H1 (cell line): ENCODE measurements at regions not wholly inside any gene's neighbourhood (a gene's known extent, or its start where the extent isn't known, plus 50 kb on each side); places are given as distances from the start of the nearest gene placed in this dataset.

Source experiments
- CTCF ChIA-PET: fragments of 300-600 bp; sonication (Branson Sonifier 250); formaldehyde crosslinking; loops from one replicate; lab custom pipeline; 2021; ENCODE audit not compliant: partially characterized antibody; lab: Charles Lee
- POLR2A ChIA-PET: fragments of 300-600 bp; sonication (Branson Sonifier 250); formaldehyde crosslinking; loops from one replicate; lab custom pipeline; 2021; ENCODE audit warnings: inconsistent platforms; ENCODE audit not compliant: partially characterized antibody; lab: Charles Lee
- DNase-seq, 2 experiments: peaks; one replicate each; pipeline versions ENCODE4 v3.0.0 to v3.0.0-alpha.2; 2010 to 2022; ENCODE audit warnings: low spot score in 2 of 2, low read depth in 1 of 2, mixed read lengths in 1 of 2
- FAIRE-seq: peaks from 2 replicates; lab custom pipeline; 2011; peaks lifted over from hg19 to GRCh38; lab: Jason Lieb, UNC
- H2AFZ ChIP-seq: 2 replicates; pipeline ENCODE4 v1.8.1; 2012; ENCODE audit warnings: low read length, inconsistent platforms
- H2AK5ac ChIP-seq: 2 replicates; pipeline ENCODE4 v1.6.1; 2013; ENCODE audit warnings: low read depth, low read length
- H2BK120ac ChIP-seq: replicated peaks from 2 replicates; pipeline ENCODE3; 2013; ENCODE audit warnings: low read depth, low read length, inconsistent platforms
- H2BK12ac ChIP-seq: 2 replicates; pipeline ENCODE4 v1.6.1; 2013; ENCODE audit warnings: low read depth, low read length
- H2BK15ac ChIP-seq: 2 replicates; pipeline ENCODE4 v1.6.1; 2013; ENCODE audit warnings: low read length
- H2BK20ac ChIP-seq: 2 replicates; pipeline ENCODE4 v1.6.1; 2013; ENCODE audit warnings: low read length
- H2BK5ac ChIP-seq: 2 replicates; pipeline ENCODE4 v1.6.1; 2013; ENCODE audit warnings: low read depth, low read length
- H3K14ac ChIP-seq: 2 replicates; pipeline ENCODE4 v1.6.1; 2013; ENCODE audit warnings: inconsistent platforms; ENCODE audit not compliant: insufficient read length
- H3K18ac ChIP-seq: 2 replicates; pipeline ENCODE4 v1.6.1; 2013; ENCODE audit warnings: low read length; ENCODE audit errors: extremely low read depth
- H3K23ac ChIP-seq: 2 replicates; pipeline ENCODE4 v1.6.1; 2013; ENCODE audit warnings: inconsistent platforms; ENCODE audit not compliant: insufficient read length
- H3K23me2 ChIP-seq: 2 replicates; pipeline ENCODE4 v1.6.1; 2013; ENCODE audit warnings: low read depth, low read length
- H3K27ac ChIP-seq: 2 replicates; pipeline ENCODE4 v1.6.1; 2011; ENCODE audit warnings: low read depth, low read length, inconsistent platforms
- H3K27me3 ChIP-seq, 4 experiments: replicated peaks in 1 of 4; 1 replicate in 1 of 4; 2 replicates in 3 of 4; pipeline versions ENCODE4 v1.6.1 to v1.8.1; 2011 to 2013; ENCODE audit warnings: low read length in 3 of 4, mild to moderate bottlenecking in 3 of 4, inconsistent platforms in 2 of 4, mixed read lengths in 2 of 4, moderate library complexity in 1 of 4; ENCODE audit not compliant: control insufficient read depth in 3 of 4, insufficient read depth in 3 of 4; ENCODE audit errors: extremely low read depth in 1 of 4
- H3K36me3 ChIP-seq, 4 experiments: 2 replicates each; pipeline versions ENCODE4 v1.6.1 to v1.8.1; 2011 to 2013; ENCODE audit warnings: mild to moderate bottlenecking in 4 of 4, low read length in 3 of 4, moderate library complexity in 2 of 4, control low read depth in 1 of 4, inconsistent platforms in 1 of 4; ENCODE audit not compliant: insufficient read depth in 4 of 4, control insufficient read depth in 2 of 4
- H3K4ac ChIP-seq: replicated peaks from 2 replicates; pipeline ENCODE3; 2013; ENCODE audit warnings: low read length, low read depth, mixed read lengths, inconsistent platforms; ENCODE audit not compliant: insufficient read length
- H3K4me1 ChIP-seq, 4 experiments: replicated peaks in 1 of 4; 1 replicate in 1 of 4; 2 replicates in 3 of 4; pipeline versions ENCODE4 v1.6.1 to v1.8.1; 2011 to 2013; ENCODE audit warnings: low read length in 3 of 4, inconsistent platforms in 2 of 4, mixed read lengths in 1 of 4; ENCODE audit not compliant: insufficient read depth in 4 of 4, control insufficient read depth in 3 of 4
- H3K4me2 ChIP-seq, 2 experiments: 2 replicates each; pipeline versions ENCODE4 v1.6.1 to v1.8.1; 2011 to 2013; ENCODE audit warnings: low read depth in 2 of 2, low read length in 2 of 2, control low read depth in 1 of 2, inconsistent platforms in 1 of 2, mild to moderate bottlenecking in 1 of 2; ENCODE audit not compliant: insufficient read depth in 1 of 2
- H3K4me3 ChIP-seq, 4 experiments: fragments of 200-600, 300-600 bp in 1 of 4; sonication (generic), shearing (Covaris generic), sonication (Bioruptor Twin) in 1 of 4; 2 replicates each; pipeline versions ENCODE4 v1.5.1 to v1.8.1; 2011 to 2016; ENCODE audit warnings: low read length in 4 of 4, low read depth in 3 of 4, control low read depth in 2 of 4, inconsistent platforms in 2 of 4, mild to moderate bottlenecking in 2 of 4, mixed read lengths in 1 of 4, moderate library complexity in 1 of 4; ENCODE audit not compliant: insufficient read depth in 2 of 4; ENCODE audit errors: extremely low read depth in 1 of 4
- H3K56ac ChIP-seq: replicated peaks from 2 replicates; pipeline ENCODE3; 2013; ENCODE audit warnings: low read depth, mild to moderate bottlenecking, mixed read lengths, low read length, inconsistent platforms; ENCODE audit not compliant: insufficient read length
- H3K79me1 ChIP-seq: 2 replicates; pipeline ENCODE4 v1.6.1; 2013; ENCODE audit warnings: low read depth, low read length, control low read depth
- H3K79me2 ChIP-seq, 2 experiments: 2 replicates each; pipeline versions ENCODE4 v1.6.1 to v1.8.1; 2012 to 2013; ENCODE audit warnings: low read length in 2 of 2, mild to moderate bottlenecking in 2 of 2, inconsistent platforms in 1 of 2; ENCODE audit not compliant: insufficient read depth in 2 of 2, control insufficient read depth in 1 of 2
- H3K9ac ChIP-seq, 4 experiments: replicated peaks in 1 of 4; 1 replicate in 1 of 4; 2 replicates in 3 of 4; pipeline versions ENCODE4 v1.6.1 to v1.8.1; 2011 to 2013; ENCODE audit warnings: low read depth in 3 of 4, low read length in 3 of 4, control low read depth in 2 of 4, mild to moderate bottlenecking in 2 of 4, moderate library complexity in 2 of 4, inconsistent platforms in 1 of 4; ENCODE audit errors: extremely low read depth in 1 of 4
- H3K9me3 ChIP-seq, 2 experiments: 2 replicates each; pipeline versions ENCODE4 v1.6.1 to v1.8.1; 2012 to 2013; ENCODE audit warnings: mild to moderate bottlenecking in 2 of 2, moderate library complexity in 2 of 2, control low read depth in 1 of 2, inconsistent platforms in 1 of 2, low read depth in 1 of 2, low read length in 1 of 2, mixed read lengths in 1 of 2; ENCODE audit not compliant: insufficient read depth in 2 of 2
- H4K20me1 ChIP-seq, 2 experiments: replicated peaks in 1 of 2; 2 replicates each; pipeline versions ENCODE3 to v1.8.1; 2011 to 2013; ENCODE audit warnings: inconsistent platforms in 2 of 2, low read length in 2 of 2, mild to moderate bottlenecking in 1 of 2; ENCODE audit not compliant: insufficient read depth in 2 of 2, control insufficient read depth in 1 of 2
- H4K5ac ChIP-seq: 2 replicates; pipeline ENCODE4 v1.6.1; 2013; ENCODE audit warnings: low read length, low read depth, mixed read lengths, inconsistent platforms; ENCODE audit not compliant: insufficient read length
- H4K8ac ChIP-seq: 2 replicates; pipeline ENCODE4 v1.8.0; 2013; ENCODE audit warnings: mild to moderate bottlenecking, moderate library complexity, low read length, inconsistent platforms; ENCODE audit not compliant: insufficient read depth; ENCODE audit errors: extremely low read depth
- H4K91ac ChIP-seq: replicated peaks from 2 replicates; pipeline ENCODE3; 2013; ENCODE audit warnings: low read length, mixed read lengths, inconsistent platforms; ENCODE audit not compliant: insufficient read length
- RXRA ChIP-seq: IDR thresholded peaks from 2 replicates; pipeline ENCODE4 v1.6.1; 2011; ENCODE audit warnings: low read depth, mild to moderate bottlenecking, low read length, moderate library complexity; ENCODE audit not compliant: insufficient read depth
- WGBS, 2 experiments: shearing (Covaris generic) in 1 of 2; methylation state at CpG; one replicate each; pipeline versions ENCODE4 v1.1.6 to v1.1.7; 2013 to 2015; ENCODE audit warnings: low lambda C conversion rate in 2 of 2, mixed read lengths in 2 of 2, inconsistent platforms in 1 of 2, low coverage in 1 of 2, missing lambda C conversion rate in 1 of 2; ENCODE audit not compliant: insufficient replicate concordance in 2 of 2, insufficient coverage in 1 of 2, insufficient read length in 1 of 2; ENCODE audit errors: extremely low coverage in 1 of 2, missing lambda C conversion rate in 1 of 2; 5-methylcytosine and 5-hydroxymethylcytosine counted together

DNA sequence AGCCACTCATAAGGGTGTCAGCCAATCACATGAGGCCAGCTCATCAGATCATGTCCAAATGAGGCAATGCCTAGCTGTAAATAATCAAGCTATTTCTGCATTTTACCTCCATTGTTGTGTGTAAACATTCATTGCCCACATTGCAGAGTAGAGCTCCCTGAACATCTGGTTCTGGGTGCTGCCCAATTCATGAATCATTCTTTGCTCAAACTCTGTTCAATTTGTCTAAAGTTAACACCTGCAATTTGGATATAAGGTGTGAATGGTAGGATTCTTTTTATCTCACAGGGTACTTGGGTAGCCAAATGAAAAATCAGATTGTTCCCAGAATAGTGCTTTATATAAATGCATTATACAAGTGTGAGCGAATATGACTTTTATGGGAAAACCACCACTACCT, 345.5 kb upstream of the NT5C1B start:
- no peak overlapping the region for H4K5ac ChIP-seq
- no peak overlapping the region for H3K4ac ChIP-seq
- no peaks in the 10 kb centered on the region for H3K23me2 ChIP-seq
- FAIRE-seq: no peak
- H3K18ac ChIP-seq: no peak overlapping the region
- H3K4me1 ChIP-seq: peaks cover 0 to 3% (median 0%) of the 10 kb centered on the region in 4 experiments; a peak in 2 of 7 replicates
- H3K23ac ChIP-seq: no peak overlapping the region
- no peak overlapping the region for H3K4me2 ChIP-seq
- no peak overlapping the region for H2BK12ac ChIP-seq
- no peaks in the 10 kb centered on the region for H4K20me1 ChIP-seq
- H3K79me2 ChIP-seq: no peaks in the 10 kb centered on the region
- H2AFZ ChIP-seq: no peak overlapping the region
- no peak overlapping the region for H4K91ac ChIP-seq
- no peaks in the 10 kb centered on the region for H3K36me3 ChIP-seq
- H2BK5ac ChIP-seq: no peak overlapping the region
- no peak for DNase-seq
- H3K56ac ChIP-seq: no peak overlapping the region
- H2BK120ac ChIP-seq: no peak overlapping the region
- H3K14ac ChIP-seq: no peak overlapping the region
- no peak for TF ChIP-seq RXRA
- no peak overlapping the region for H3K27ac ChIP-seq
- no peaks in the 10 kb centered on the region for H3K79me1 ChIP-seq
- POLR2A ChIA-PET: no interaction called here
- H3K9ac ChIP-seq: no peak overlapping the region
- no peaks in the 10 kb centered on the region for H3K9me3 ChIP-seq
- no peaks in the 10 kb centered on the region for H3K27me3 ChIP-seq
- 92% methylated on average over 1 of the region's 1 CpG; no CpG with 5 or more reads in 1 of the 2 experiments for WGBS, 2 experiments
- H3K4me3 ChIP-seq: no peak overlapping the region
- H2BK15ac ChIP-seq: no peak overlapping the region
- CTCF ChIA-PET: interaction anchor here (1.3 kb wide), 1 partner anchor 10 kb away, joined by 3 read pairs; no protein-coding TSS in a partner anchor
- H2AK5ac ChIP-seq: no peak overlapping the region
- no peak overlapping the region for H4K8ac ChIP-seq
- H2BK20ac ChIP-seq: no peak overlapping the region
